Left ventricle myocardium inferior (tissue), 1 donor: ENCODE measurements at regions not wholly inside any gene's neighbourhood (a gene's known extent, or its start where the extent isn't known, plus 50 kb on each side); places are given as distances from the start of the nearest gene placed in this dataset.

ENCODE experiments used
- DNase-seq: peaks from one replicate; pipeline ENCODE4 v3.0.0-alpha.2; 2020
- H3K27ac ChIP-seq: fragments of 200-600 bp; replicated peaks from 2 replicates; pipeline ENCODE4 v1.8.0; 2021
- H3K27me3 ChIP-seq: fragments of 200-600 bp; 2 replicates; pipeline ENCODE4 v1.8.0; 2021; ENCODE audit warnings: low read depth
- H3K36me3 ChIP-seq: fragments of 200-600 bp; 2 replicates; pipeline ENCODE4 v1.8.0; 2021
- H3K4me1 ChIP-seq: fragments of 200-600 bp; 2 replicates; pipeline ENCODE4 v1.8.0; 2021
- H3K4me3 ChIP-seq: fragments of 200-600 bp; 2 replicates; pipeline ENCODE4 v1.8.0; 2021; ENCODE audit warnings: mild to moderate bottlenecking, moderate library complexity
- H3K9me3 ChIP-seq: fragments of 200-600 bp; replicated peaks from 2 replicates; pipeline ENCODE4 v1.8.0; 2021
- intact Hi-C: fragments of 100-400 bp; cut with micrococcal nuclease; formaldehyde crosslinking; loops from one replicate; pipeline ENCODE4 v1.11.0; 2022
- TF ChIP-seq, protein P1 (sequence below): fragments of 200-600 bp; IDR thresholded peaks from 2 replicates; pipeline ENCODE4 v1.8.0; 2021; ENCODE audit warnings: antibody characterized with exemption, mild to moderate bottlenecking, borderline replicate concordance
- donor health status: DM: no; HTN: yes; CAD: no; lungs with severe emphysema.

DNA sequence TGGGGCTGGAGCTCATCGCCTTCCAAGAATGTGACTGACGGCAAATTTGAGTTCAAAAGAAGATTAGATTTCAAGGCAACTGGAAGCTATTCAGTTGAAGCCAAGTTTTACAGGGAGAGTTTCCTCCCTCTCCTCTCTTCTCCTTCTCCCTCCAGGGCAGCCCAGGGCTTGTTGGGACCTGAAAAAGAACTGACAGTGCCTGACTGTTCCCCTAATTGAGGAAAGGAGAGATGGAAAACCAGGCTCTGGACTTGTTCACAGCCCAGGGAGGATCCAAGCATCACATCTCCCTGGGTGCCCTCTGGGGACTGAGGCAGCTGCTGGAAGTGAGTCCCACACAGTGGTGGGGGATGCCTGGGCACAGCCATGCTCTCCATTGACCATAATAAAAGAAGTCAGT lies 88.1 kb downstream of the THNSL2 start:
- peaks cover 11% of the 10 kb centered on the region for H3K4me1 ChIP-seq
- H3K27ac ChIP-seq, result no peak overlapping the region
- no peak for DNase-seq
- H3K9me3 ChIP-seq, result no peaks in the 10 kb centered on the region
- no peaks in the 10 kb centered on the region for H3K36me3 ChIP-seq
- intact Hi-C loops, result no loop called here
- H3K4me3 ChIP-seq, result no peak overlapping the region
- TF ChIP-seq, protein P1, sequence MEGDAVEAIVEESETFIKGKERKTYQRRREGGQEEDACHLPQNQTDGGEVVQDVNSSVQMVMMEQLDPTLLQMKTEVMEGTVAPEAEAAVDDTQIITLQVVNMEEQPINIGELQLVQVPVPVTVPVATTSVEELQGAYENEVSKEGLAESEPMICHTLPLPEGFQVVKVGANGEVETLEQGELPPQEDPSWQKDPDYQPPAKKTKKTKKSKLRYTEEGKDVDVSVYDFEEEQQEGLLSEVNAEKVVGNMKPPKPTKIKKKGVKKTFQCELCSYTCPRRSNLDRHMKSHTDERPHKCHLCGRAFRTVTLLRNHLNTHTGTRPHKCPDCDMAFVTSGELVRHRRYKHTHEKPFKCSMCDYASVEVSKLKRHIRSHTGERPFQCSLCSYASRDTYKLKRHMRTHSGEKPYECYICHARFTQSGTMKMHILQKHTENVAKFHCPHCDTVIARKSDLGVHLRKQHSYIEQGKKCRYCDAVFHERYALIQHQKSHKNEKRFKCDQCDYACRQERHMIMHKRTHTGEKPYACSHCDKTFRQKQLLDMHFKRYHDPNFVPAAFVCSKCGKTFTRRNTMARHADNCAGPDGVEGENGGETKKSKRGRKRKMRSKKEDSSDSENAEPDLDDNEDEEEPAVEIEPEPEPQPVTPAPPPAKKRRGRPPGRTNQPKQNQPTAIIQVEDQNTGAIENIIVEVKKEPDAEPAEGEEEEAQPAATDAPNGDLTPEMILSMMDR, result no peak
- no peaks in the 10 kb centered on the region for H3K27me3 ChIP-seq

DNA sequence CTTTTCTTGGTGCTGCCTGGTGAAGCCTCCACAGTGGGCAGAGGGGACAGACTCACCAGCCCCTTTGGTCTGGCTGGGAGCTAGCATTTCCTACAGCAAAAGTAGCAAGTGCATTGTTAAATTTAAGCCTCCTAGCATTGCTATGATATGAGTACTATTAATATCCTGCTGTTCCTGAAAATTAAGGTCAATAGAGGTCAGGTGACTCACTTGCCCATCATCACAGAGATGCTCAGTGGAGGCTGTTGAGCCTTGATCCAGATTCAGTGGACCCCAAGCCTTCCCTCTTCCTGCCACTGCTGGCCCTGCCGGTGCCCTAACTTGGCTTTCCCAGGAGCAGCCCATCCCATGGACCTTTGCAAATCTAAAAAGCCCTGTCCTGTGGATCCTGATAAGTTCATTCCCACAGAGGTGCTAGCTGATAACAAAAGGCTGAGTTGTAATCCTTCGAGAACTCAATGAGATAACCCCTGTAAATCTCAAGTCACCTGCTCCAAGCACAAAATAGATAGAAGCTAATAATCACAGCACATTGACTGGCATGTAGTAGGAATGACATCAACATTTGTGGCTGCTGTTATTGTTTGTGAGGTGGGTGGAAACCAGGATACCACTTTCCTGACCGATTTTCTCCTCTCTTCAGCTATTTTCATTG lies 84.4 kb downstream of the THNSL2 start:
- Histone ChIP-seq H3K4me1 (peaks cover 11% of the 10 kb centered on the region), H3K27ac (peak overlapping the region; percentile 16), H3K36me3 (no peaks in the 10 kb centered on the region), H3K27me3 (no peaks in the 10 kb centered on the region), H3K9me3 (no peaks in the 10 kb centered on the region), H3K4me3 (no peak overlapping the region)
- intact Hi-C loops, result no loop called here
- DNase-seq, result no peak
- TF ChIP-seq, protein P1, result no peak

DNA sequence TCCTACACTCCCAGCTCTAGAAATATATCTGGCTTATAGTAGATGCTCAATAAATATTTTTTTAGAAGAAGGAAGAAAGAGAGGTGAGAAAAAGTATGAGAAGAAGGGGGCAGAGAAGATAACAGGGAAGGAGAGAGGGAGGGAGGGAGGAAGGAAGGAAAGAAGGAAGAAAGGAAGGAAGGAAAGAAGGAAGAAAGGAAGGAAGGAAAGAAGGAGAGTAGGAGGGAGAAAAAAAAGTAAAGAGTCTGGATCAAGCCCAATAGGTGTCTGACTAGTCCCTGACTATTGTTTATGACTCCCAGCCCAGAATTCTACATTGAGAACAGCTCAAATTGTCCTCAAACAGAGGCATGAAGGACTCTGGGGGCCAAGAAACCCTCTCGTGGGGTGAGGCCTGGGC lies 83.9 kb downstream of the THNSL2 start:
- Histone ChIP-seq H3K4me1 (peaks cover 11% of the 10 kb centered on the region), H3K27me3 (no peaks in the 10 kb centered on the region), H3K4me3 (no peak overlapping the region), H3K27ac (peak overlapping the region; percentile 16), H3K36me3 (no peaks in the 10 kb centered on the region), H3K9me3 (no peaks in the 10 kb centered on the region)
- intact Hi-C loops, result no loop called here
- TF ChIP-seq, protein P1, result no peak
- DNase-seq, result no peak

DNA sequence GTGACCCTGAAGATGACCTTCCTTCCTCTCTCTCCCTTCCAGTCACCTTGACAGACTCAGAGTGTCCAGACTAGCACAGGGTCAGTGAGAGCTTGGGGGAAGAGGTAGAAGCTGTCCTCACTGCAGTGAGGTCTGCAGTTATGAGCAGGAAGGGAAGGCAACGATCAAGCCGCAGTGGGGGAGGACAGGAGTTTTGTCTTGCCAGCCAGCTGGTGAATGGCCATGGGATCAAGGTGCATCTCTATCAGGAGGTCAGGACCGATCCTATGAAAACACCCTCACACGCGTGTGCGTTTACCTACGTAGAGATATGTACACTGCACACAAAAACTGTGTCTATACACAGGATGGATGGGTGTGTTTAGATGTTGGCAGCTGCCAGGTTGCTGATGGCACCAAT lies 83.2 kb downstream of the THNSL2 start:
- TF ChIP-seq, protein P1, result no peak
- peaks cover 11% of the 10 kb centered on the region for H3K4me1 ChIP-seq
- intact Hi-C loops, result no loop called here

DNA sequence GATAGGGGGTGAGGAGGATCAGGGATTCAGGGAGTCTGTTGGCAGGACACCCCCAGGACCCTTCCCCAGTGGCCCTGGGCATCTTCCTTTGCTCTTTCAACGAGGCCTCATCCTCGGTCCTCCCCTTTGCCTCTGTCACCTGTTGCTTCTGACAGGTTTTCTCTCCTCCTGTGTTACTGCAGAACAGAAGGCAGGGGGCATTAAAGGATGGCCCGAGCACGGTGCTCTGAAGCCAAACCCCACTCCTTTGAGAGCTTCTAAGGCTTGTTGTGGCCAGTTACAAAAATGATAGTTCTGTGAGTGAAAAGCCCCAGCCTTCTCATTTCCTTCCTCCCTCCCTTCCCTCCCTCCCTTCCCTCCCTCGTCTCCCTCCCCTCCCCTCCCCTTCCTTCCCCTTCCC lies 82.5 kb downstream of the THNSL2 start:
- Histone ChIP-seq H3K9me3 (no peaks in the 10 kb centered on the region), H3K4me1 (peaks cover 11% of the 10 kb centered on the region), H3K27me3 (no peaks in the 10 kb centered on the region), H3K27ac (no peak overlapping the region), H3K36me3 (no peaks in the 10 kb centered on the region), H3K4me3 (no peak overlapping the region)
- no peak for DNase-seq
- TF ChIP-seq, protein P1, result no peak
- intact Hi-C loops, result no loop called here

More for the DNA sequence above, 83.2 kb downstream of the THNSL2 start:
- no peak for DNase-seq
- no peak overlapping the region for H3K27ac ChIP-seq
- no peaks in the 10 kb centered on the region for H3K27me3 ChIP-seq
- no peaks in the 10 kb centered on the region for H3K36me3 ChIP-seq
- H3K9me3 ChIP-seq, result no peaks in the 10 kb centered on the region
- no peak overlapping the region for H3K4me3 ChIP-seq
